ENCODE measurements at regions not wholly inside any gene's neighbourhood (a gene's known extent, or its start where the extent isn't known, plus 50 kb on each side); places are given as distances from the start of the nearest gene placed in this dataset.
"Not testable (repeated sequence)": the region's sequence is repeated elsewhere in the genome, so short reads cannot be mapped to it uniquely, and the experiment has no call there.

DNA sequence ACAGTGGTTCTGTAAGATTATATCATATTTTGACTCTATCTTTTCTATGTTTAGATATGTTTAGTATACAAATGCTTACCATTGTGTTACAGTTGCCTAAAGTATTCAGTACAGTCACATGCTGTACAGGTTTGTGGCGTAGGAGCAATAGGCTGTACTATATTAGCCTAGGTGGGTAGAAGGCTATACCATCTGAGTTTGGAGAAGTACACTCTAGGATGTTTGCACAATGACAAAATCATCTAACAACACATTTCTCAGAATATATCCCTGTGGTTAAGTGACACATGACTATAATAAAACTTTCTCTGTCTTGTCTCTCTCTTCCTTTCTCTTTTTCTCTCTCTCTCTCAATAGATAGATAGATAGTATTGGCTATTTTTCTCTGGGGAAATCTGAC is 1053.1 kb downstream of the STIM2 start:
- DNase-seq (ENCODE audit: extremely low read depth, low read depth) = no peak

DNA sequence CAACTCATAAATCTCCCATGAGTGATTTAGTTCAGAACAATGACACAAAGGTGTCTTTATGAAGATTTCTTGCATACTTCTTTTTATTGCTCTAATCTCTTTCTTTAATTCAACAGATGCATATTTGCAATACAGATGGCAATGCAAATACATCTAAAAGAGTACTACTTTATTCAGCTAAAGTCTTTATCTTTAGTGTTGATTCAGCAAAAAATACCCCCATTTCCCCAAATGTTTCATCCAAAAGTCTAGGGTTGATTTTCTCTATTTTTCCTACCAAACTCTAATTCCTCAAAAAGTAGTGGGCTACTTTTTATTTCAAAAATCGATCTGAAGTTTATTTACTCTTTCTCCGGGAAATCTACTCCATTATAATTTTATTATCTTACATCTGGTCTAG is 1055.2 kb downstream of the STIM2 start:
- no peak for DNase-seq (ENCODE audit: extremely low read depth, low read depth)

DNA sequence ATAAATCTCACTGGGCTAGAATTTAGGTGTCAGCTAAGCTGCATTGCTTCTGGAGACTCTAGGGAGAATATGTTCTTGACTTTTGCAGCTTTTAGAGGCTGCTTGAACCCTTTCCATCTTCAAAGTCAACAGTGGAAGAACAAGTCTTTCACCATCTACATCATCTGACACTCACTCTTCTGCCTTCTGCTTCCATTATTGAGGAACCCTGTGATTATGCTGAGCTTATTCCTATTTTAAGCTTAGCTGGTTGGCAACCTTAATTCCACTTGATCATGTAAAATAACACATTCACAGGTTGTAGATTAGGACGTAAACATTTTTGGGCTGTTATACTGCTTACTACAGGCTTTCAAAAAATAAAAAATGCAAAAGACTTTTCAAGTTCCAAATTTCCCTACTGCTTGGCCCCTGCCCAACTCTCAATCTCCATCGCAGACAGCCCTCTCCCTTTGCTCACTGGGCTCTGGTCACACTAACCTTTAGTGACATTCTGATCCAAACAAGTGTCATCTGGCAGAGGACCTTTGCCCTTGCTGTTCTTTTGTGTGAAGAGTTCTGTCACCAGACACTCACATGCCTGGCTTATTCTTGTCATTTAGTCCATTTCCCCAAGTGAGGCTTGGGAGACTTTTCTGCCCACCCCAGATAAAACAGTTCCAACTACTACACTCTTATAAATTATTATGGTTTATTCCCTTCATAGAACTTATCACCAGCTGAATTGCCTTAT is 1056.0 kb downstream of the STIM2 start:
- DNase-seq (ENCODE audit: extremely low read depth, low read depth) = no peak

DNA sequence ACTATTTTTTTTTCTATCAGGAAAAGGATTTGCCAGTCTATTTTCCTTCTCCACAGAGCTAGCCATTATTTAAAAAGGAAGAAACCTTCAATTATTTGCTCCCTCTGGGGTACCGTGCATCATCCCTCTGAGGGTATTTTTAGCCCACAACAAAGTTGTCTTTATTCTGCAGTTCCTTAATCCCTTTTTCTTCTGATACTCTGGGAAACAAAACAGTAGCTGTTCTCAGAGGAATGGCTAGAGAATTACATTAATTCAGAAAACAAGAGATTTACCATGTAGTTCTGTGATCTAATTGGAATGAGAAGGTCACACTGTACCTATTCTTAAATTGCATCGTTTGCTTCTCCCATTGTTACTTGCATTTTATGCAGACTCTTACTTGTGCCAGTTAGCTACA is 1056.7 kb downstream of the STIM2 start:
- DNase-seq (ENCODE audit: extremely low read depth, low read depth) = no peak

DNA sequence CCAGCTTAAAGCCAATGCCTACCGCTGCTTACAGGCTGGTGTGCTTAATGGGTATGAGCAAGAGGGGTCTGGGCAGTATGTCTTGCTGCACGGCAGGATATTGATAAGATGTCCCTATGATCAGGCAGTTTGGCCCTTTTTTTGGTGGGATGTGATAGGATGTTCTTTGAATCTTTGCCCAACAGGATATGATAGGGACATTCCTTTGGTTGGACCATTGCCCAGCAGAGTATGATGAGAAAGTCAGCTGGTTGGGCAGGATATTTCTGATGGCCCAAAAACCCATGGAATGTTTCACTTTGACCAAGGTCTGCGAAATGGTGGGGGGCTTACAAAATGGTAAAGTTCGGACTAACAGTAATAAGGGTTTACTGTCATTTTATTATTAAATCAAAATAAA is 1060.6 kb downstream of the STIM2 start:
- no peak for DNase-seq (ENCODE audit: extremely low read depth, low read depth)

DNA sequence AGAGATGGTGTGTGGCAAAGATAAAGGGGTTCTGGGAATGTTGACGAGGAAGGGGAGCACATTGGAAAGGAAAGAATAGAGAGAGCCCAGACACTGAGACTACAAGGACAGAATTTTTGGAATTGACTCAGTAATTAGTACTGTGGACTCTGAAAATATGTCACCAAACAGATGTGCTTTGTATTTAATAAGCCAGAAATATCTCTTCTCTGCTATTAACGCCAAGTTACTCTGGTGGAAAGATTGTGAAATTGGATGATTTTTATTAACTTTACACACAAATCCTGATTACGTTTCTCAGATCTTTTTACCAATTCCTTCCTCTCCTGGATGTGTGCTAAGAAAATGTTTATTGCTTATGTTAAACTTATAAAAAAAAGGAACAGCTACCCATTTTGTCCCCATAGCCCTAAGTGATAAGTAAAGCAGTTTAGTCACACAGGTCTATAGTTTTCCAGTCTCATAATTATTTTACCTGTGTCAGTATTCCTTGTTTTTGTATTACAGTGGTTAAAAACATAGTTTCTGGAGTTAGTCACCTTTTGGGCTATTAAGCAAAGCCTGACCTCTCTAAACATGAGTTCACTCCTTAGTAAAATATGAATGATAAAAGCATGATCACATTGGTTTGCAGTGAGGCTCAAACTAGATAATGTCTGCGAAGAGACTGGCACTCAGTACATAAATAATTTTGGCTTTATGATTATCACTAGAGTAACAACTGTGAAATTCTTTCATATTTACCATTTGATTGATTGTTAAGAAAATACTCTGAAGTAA is 1068.3 kb downstream of the STIM2 start:
- DNase-seq (ENCODE audit: extremely low read depth, low read depth) = no peak

DNA sequence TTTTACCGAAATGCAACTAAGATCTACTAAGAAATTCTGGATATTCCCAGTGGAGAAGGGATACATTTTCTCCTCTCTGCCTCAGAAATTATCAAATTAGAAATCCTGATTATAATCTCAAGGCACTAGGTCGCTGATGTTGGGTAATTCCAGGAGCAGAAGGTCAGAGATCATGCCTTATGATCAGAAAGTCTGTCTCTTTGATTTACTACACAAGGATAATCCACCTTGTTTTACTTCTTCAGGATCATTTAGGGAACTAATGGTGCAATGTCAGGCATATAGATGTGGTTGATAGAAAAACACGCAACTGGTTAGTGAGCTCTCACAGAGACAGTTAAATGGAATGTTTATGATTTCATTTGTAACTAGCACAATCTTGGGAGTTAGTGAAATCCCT is 1069.7 kb downstream of the STIM2 start:
- no peak for DNase-seq (ENCODE audit: extremely low read depth, low read depth)

DNA sequence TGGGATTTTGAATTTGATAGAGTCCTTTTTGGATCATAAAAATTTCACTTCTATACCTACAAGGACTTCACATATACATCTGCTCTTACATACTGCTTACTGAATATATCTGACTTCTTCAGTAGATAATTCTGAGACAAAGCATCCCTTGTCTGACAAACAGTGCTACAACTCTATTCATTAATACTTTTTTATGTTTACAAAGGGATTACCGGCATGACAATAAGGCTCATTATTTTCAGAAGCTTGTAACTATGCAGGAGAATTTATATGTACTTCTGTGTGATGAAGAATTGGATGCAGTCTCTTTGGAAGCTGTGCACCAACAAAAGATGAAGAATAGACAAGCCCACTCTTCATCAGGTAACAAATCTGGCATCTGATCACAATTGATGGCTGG is 1070.3 kb downstream of the STIM2 start:
- no peak for DNase-seq (ENCODE audit: extremely low read depth, low read depth)

DNA sequence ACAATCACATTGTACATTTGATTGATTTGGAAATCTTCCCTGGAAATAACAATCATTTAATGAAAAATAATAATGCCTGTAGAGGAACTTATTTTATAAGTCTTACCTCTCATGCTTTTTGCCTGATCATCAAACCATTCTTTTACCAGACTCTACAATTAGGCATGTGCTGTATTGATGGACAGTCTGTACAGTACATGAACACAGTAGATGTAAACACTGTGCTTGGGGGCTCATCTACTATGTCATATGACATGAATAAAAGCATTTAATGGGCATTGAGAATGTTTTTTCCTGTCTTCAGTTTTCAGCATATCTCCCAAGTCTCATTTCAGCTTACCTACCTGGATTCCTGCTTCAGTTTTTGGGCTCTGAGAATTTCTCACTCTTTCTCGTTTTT is 1070.9 kb downstream of the STIM2 start:
- no peak for DNase-seq (ENCODE audit: extremely low read depth, low read depth)

DNA sequence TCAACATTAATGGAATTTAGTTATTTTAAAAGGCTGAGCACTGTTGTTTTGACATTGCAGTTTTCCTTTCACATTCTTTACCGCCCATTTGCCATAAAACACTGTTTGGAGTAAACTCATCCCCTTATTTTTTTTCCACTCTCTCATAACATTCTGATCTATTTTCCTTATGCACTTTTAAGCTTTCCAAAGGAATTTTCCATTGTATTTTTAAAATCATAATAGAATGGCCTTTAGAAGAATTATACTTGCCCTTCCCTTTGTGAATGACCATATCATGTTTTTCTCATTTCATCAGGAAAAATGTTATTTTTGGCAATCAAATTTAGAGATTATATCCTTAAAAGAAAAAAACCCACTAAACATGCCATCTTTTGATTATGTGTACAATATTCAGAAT is 1074.2 kb downstream of the STIM2 start:
- no peak for DNase-seq (ENCODE audit: extremely low read depth, low read depth)

DNA sequence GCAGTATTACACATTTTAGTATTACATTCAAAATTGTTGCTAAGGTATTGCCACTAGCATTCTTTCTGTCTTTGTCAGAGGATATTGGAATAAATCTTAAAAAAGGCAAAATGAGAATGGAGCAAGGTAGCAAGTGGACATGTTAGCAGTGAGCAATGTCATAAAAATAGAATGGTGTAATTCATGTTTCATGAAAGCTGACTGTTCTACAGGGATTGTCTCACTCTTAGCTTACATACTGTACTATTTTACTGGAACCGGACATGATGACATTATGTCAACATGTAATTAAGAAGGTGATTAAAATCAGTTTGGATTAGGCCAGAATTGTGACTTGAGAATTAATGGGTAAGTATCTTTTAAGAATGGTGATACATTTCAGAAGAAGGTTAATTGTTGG is 1086.2 kb downstream of the STIM2 start:
- DNase-seq (ENCODE audit: extremely low read depth, low read depth) = no peak

DNA sequence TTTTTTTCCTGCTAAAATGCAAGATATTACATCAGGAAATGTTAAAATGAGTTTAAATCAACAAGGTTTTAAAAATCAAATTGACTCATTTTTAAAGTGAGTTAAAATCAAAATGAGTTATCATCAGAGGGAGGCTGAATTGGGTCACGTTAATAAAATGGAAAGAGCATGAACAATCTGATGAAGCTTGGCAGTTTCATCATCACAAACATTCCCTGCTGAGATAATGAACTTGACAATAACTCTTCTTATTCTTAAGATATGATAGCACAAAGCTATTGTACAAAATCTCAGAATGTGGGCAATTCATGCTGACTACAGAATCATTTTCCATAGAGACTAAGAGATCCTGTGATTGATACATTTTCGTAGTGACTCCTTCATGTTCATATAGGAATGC is 1086.7 kb downstream of the STIM2 start:
- no peak for DNase-seq (ENCODE audit: extremely low read depth, low read depth)

DNA sequence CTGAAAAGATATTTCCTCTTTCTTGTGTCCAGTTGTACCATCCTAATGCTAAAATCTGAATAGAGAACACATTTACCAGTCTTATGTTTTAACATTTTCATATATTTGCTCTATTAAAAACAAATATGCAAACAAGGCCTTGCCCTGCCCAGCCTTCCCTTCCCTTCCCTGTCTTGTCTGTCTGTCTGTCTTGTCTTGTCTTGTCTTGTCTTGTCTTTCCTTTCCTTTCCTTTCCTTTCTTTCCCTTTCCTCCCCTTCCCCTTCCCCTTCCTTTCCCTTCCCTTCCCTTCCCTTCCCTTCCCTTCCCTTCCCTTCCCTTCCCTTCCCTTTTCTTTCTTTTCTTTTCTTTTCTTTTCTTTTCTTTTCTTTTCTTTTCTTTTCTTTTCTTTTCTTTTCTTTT is 1103.5 kb downstream of the STIM2 start:
- no peak for DNase-seq (ENCODE audit: extremely low read depth, low read depth)

DNA sequence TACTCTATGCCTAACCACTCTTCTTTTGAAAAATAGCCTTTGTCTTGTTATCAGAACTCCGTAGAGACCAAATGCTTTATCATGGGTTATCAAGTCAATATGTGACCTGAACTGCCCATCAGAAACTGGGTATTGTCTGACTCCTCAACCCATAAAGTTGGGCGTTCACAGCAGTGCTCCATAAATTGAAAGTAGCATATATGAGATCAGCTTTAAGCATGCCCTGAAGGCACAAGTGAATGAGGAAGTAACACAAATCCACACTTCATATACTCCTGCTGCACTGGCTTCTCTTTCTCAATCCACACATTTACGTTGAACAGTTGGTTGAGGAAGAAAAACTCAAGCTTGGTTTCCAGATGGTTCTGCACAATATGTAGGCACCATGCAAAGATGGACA is 1106.0 kb downstream of the STIM2 start:
- no peak for DNase-seq (ENCODE audit: extremely low read depth, low read depth)

DNA sequence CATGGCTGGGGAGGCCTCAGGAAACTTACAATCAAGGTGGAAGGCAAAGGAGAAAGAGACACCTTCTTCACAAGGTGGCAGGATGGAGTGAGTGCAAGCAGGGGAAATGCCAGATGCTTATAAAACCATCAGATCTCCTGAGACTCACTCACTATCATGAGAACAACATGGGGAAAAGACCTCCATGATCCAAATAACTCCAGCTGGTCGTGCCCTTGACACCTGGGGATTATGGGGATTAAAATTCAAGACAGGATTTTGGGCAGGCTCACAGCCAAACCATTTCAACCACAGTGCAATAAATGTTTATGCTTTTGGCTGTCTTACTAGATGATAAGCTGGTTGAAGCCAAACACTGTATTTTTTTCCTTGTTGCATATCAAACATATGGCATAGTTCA is 1112.4 kb downstream of the STIM2 start:
- no peak for DNase-seq (ENCODE audit: extremely low read depth, low read depth)

DNA sequence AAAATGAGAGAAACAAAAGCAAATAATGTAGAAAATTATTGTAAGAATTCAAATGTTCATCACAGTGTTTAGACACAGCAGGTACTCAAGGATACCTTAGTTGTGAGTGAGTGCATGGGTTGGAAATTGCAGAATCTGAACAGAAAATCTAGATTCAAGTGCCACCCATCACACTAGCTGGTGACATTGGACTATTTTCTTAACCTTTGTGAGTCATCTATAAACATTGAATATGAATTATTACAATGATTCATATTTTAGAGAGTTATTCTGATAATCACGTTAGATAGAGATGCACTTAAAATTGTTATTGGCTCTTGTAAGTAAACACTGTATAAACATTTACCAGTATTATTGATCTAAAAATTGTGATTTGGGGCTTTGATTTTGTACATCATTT is 1113.1 kb downstream of the STIM2 start:
- DNase-seq (ENCODE audit: extremely low read depth, low read depth) = no peak

DNA sequence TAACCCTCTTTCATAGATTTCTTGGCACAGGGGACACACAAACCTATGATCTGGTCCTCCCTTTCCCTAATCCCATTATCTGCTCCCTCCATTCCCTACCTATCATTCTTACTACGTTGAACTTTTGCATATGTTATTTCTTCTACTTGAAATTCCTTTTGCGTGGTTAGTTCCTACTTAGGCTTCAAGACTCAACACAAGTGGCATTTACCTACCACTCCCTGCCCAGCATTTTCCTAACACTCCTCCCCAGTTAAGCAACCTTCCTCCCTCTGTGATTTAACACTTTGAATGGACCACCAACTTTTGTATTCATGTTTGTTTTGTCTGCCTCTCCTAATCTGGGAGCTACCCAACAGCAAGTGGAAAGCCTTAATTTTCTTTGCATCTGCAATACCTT is 1113.7 kb downstream of the STIM2 start:
- DNase-seq (ENCODE audit: extremely low read depth, low read depth) = no peak

DNA sequence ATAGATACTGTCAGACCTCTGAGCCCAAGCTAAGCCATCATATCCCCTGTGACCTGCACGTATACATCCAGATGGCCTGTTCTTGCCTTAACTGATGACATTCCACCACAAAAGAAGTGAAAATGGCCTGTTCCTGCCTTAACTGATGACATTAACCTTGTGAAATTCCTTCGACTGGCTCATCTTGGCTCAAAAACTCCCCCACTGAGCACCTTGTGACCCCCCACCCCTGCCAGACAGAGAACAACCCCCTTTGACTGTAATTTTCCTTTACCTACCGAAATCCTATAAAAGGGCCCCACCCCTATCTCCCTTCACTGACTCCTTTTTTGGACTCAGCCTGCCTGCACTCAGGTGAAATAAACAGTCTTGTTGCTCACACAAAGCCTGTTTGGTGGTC is 1114.2 kb downstream of the STIM2 start:
- not testable (repeated sequence) for DNase-seq (ENCODE audit: extremely low read depth, low read depth)

DNA sequence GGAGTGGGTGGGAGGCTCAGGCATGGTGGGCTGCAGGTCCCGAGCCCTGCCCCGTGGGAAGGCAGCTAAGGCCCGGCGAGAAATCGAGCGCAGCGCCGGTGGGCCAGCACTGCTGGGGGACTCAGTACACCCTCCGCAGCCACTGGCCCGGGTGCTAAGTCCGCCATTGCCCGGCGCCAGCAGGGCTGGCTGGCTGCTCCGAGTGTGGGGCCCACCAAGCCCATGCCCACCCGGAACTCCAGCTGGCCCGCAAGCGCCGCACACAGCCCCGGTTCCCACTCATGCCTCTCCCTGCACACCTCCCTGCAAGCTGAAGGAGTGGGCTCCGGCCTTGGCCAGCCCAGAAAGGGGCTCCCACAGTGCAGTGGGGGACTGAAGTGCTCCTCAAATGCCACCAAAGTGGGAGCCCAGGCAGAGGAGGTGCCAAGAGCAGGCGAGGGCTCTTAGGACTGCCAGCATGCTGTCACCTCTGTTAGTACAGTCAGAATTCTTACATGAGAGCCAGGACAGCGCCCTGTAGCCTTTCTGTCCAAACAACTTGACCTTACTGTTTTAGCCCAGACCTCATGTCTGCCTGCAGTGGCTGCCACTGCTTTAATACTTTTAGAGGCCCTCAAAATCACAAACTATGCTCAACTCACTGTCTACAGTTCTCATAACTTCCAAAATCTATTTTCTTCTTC is 1117.9 kb downstream of the STIM2 start:
- not testable (repeated sequence) for DNase-seq (ENCODE audit: extremely low read depth, low read depth)

DNA sequence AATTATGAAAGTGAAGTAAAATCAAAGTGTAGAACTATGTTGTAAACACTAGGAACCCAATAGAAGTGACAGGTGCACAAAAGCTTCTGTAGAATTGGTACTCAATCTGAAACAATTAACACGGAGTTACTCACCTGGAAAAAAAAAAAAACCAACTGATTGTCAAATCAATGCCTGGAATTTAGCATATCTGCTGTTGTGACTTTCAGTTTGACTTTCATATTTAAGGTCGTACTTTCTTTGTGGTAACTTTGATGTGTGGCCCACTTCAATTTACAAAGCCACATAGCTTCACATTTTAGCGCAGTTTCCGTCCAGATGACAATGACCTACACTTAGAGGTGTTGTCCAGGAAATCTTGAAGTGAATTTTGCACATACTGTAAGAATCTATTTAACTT is 1124.9 kb downstream of the STIM2 start:
- DNase-seq (ENCODE audit: extremely low read depth, low read depth) = no peak

DNA sequence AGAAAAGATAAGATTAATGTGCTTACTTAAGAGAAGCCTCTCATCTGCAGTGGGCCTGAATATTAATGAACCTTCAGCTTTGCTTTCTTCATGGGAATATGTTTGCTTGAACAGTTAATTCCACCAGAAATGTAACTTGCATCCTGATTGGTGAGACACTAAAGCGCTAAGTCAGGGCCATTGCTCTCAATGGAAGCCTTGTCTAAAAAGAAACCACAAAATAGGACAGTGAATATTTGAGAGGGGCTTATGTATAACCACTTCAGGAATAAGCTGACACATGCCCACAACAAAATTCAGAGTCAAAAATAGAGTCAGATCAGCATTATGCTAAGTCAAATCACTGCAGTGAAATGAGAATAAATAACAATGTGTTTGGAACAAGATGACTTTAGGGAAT is 1125.8 kb downstream of the STIM2 start:
- DNase-seq (ENCODE audit: extremely low read depth, low read depth) = no peak

DNA sequence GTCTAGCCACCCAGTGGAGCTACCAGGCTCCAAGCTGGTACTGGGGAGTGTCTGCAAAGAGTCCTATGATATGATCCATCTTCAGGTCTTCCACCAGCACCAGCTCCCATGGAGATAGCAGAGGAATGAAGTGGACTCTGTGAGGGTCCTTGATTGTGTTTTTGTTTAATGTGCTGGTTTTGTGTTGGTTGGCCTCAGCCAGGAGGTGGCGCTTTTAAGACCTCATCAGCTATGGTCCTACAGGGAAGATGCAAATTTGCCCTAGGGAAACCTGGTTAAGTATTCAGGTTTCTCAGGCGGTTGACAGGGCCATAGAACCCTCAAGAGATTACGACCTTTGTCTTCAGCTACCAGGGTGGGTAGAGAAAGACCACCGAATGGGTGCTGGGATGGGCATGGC is 1141.1 kb downstream of the STIM2 start:
- no peak for DNase-seq (ENCODE audit: extremely low read depth, low read depth)
